Stimulated activated CD4-positive, alpha-beta T cell treated with anti-CD3 and anti-CD28 coated beads, Interleukin-4, amount 100 ng/mL, for 4 hours (primary cell): ENCODE measurements at regions not wholly inside any gene's neighbourhood (a gene's known extent, or its start where the extent isn't known, plus 50 kb on each side); places are given as distances from the start of the nearest gene placed in this dataset.
"Not testable (repeated sequence)": the region's sequence is repeated elsewhere in the genome, so short reads cannot be mapped to it uniquely, and the experiment has no call there.

Experiments
- DNase-seq, 2 experiments: peaks; one replicate each; pipeline ENCODE4 v3.0.0-alpha.2; 2020

DNA sequence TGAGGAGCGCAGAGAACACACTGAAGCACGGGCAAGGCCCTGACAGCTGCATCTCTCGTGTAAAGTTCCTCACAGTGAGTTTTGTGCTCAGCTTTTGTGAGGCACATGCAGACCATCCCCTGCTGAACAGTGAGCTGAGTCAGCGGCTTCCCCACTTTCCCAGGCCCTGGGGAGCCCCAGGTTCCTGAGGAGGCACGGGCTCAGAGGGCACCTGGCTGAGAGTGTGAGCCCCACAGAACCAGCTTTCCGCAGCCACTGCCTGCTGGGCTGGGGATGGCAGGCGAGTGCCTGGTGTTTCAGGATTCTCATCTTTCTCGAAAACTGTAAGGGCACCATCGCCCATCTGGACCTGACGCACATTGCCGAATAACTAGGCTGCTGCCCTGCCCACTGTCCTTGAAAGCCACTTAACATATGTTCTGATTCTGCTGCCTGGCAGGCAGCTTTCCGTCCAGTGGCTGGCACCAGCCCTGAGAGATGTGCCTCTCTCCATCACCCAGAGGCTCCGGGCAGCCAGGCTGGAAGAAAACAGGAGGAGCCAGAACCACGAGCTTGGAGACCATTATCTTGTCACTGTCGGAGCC, 266.7 kb upstream of the FOXF1 start:
- DNase-seq: no peak

GRCh38 chr16:86244158-86244557, 266.2 kb upstream of the FOXF1 start:
- no peak for DNase-seq

- no peak for DNase-seq
Observed at GRCh38 chr16:86244936-86245335, 265.4 kb upstream of the FOXF1 start.

GRCh38 chr16:86245351-86245750, 265.0 kb upstream of the FOXF1 start:
- DNase-seq: no peak

DNA sequence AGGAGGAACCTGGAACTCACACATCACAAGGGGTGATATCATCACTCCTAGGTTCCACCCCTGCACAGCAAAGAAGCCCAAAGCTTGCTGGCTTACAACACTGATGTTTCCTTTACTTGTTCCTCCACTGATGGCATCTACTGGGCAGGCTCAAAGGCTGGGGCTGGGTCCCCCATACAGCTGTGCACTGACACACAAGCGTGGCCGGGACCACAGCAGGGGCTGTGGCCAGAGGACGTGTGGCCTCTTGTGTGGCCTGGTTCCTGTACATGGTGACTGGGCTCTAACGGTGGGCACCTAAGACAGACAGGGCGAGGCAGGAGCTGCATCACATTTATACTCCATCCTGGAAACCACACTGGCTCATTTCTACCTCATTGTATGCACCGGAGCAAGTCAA, 264.4 kb upstream of the FOXF1 start:
- no peak for DNase-seq

GRCh38 chr16:86248310-86248905, 261.9 kb upstream of the FOXF1 start:
- no peak for DNase-seq

DNA sequence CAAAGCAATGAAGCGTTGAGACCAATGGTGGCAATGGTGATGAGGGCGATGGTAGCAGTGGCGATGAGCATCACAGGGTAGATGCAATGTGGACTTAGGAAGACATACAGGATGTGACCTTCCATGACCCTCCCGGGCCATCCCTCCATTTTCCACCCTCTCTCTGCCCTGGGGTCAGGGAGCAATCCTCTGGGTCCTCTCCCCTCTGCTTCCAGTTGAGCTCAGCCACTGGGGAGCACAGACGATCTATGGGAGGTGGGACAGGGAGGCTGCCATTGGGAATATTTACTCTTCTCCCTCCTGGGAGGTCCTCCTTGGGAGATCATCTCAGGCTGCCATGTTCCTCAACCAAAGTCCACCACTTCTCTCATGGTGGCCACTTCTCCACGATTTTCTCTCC, 260.7 kb upstream of the FOXF1 start:
- no peak for DNase-seq

DNA sequence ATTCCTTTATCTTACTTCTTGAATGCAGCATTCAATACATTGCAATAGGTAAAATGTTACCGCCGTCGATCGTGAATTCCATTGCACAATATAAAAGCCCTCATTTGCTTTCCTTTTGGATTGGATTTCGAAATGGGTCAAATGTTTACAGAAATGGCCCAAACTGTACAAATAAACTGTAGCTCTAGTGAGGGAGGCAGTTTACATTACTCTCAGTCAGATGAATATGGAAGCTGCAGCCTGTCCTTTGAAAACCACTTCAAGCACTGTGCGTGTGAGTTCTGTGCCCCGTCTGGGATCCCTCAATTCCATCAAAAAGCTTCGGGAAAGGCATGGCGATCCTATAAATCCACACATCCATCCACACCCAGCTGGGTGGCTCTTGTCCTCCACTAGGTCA, 258.6 kb upstream of the FOXF1 start:
- DNase-seq: no peak

DNA sequence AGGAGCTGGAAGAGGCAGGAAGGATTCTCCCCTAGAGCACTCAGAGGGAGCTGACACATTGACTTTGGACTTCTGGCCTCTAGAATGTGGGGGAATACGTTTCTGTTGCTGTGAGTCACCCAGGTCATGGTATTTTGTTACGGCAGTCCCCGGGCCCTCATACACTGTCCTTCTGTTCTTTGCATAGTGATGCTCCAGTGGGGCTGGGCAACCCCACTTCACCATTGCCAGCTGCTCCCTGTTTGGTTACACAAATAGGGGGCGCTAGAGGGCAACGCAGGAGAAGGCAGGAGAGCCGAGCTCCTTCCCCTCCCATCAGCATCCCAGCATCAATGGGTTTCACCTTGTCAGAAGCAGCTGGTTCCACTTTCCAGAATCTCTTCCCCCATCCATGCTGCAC, 257.7 kb upstream of the FOXF1 start:
- no peak for DNase-seq

DNA sequence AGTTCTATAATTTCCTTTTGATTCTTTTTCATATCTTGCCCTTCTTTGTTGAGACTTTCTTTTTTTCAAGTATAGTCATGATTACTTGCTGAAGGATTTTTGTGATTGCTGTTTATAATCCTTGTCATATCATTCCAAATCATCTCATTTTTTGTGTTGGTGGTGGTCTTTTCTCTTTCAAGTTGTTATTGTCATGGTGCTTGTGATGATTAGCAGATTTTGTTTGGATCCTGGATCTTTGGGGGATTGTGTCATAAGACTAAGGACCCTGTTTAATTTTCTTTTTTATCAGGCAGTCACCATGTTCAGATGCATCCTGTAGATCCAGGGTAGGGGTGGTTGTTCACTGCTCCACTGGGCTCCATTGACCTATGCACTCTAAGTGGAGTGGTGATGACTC, 254.4 kb upstream of the FOXF1 start:
- DNase-seq: no peak

DNA sequence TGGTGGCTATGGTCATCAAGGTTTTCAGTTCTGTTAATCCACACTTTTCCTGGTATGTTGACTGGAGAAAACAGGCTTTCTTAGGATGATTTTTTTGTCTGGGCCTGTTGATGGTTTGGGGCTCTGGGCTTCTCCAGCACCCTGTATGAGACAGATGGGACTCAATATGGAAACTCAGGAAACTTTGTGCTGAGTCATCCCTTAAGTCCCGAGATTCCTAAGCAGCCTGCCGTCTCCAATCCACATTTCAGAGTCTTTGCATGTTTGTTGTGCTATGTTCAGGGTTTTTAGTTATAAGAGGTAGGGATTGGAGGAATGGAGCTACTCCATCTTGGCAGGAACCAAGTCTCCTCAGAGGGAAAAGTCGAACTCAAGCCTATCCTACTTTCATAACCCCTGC, 253.3 kb upstream of the FOXF1 start:
- DNase-seq: no peak

GRCh38 chr16:86257546-86257945, 252.8 kb upstream of the FOXF1 start:
- DNase-seq: no peak

- no peak for DNase-seq
Observed at GRCh38 chr16:86258713-86259112, 251.6 kb upstream of the FOXF1 start.

GRCh38 chr16:86259499-86259898, 250.8 kb upstream of the FOXF1 start:
- DNase-seq: no peak

- DNase-seq: no peak
Observed at GRCh38 chr16:86261379-86261778, 248.9 kb upstream of the FOXF1 start.

GRCh38 chr16:86267657-86268056, 242.7 kb upstream of the FOXF1 start:
- DNase-seq: not testable (repeated sequence)

GRCh38 chr16:86270696-86271095, 239.6 kb upstream of the FOXF1 start:
- no peak for DNase-seq

DNA sequence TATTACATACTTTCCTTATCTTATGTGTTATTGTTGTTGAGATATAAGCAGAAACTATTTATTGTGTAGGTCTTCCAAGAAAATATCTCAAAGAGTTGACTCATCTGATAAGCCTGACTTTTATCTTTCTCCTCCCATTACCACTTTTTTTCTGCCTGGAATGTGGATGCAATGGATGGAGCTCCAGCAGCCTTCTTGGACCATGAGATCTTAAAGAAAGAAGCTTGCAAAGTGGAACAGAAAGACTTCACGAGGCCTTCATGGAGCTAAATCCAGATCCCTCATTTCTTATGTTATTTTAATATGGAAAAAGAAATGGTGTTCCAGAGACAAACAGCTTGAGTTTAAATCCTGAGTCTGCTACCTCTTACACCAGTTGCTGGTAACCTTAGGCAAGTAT, 237.6 kb upstream of the FOXF1 start:
- no peak for DNase-seq

DNA sequence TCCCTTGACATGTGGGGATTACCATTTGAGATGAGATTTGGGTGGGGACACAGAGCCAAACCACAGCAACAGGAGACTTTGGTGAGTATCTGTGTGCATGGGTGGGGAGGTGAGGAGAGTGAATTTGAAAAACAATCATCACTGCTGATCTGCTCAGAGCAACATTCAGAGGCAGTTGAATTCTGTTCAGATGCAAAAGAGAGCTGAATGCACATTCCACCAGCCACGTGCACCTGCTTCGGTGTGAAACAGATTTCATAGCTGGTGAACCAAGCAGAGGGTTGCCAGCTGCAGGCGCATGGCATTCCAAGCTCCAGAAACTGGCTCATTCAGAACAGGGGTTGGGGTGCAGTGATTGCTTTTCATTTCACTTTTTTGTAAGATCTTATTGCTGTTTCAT, 233.1 kb upstream of the FOXF1 start:
- no peak for DNase-seq

DNA sequence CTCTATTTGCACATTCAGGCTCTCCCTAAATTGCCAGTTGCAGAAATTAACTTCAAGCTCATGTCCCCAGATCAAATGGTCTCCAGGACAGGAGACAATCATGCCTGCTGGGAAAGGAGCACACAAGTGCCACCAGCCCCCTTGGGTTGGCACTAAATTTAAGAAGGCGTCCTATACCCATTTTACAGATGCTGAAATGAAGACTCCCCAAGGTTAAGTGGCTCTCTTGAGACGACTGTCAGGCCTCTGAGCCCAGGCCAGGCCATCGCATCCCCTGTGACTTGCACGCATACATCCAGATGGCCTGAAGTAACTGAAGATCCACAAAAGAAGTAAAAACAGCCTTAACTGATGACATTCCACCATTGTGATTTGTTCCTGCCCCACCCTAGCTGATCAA, 232.5 kb upstream of the FOXF1 start:
- not testable (repeated sequence) for DNase-seq

DNA sequence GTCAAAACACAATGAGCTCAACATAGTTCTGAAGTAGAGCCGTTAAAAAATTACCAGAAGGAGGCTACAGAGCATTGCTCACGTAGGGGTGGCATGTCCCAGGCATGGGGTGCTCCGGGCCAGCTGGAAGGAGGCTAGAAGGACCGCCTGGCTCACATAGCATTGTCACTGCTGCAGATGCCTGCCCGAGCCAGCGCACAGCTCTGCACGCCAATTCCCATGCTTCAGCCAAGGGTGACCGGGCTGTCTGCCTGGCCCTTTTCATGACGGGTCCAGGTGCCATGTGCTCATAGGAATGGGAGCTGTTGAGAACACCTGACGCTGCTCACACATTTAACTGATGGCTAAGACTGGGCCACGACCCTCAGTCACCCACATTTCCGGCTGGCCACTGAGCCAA, 228.9 kb upstream of the FOXF1 start:
- DNase-seq: no peak

GRCh38 chr16:86283944-86284343, 226.4 kb upstream of the FOXF1 start:
- no peak for DNase-seq

DNA sequence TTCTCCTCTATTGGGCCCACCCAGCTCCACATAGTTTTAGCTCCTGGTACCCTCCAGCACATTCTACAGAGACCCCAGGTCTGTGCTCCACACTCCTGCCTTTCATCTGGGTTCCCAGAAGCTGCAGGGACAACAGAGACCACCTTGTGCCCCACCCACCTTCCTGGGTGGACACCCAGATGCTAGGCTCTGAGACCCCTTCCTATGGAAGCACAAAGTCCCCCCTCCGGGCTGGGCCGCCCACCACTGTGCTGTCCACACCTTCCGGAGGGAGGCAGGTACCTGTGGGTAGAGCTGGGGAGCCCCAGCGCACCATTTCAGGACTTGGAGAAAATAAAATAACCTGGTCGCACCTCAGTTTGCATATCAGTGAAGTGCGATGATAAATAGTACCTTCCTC, 224.9 kb upstream of the FOXF1 start:
- no peak for DNase-seq

GRCh38 chr16:86285938-86286921, 224.1 kb upstream of the FOXF1 start:
- DNase-seq: no peak
